PC-9 (cell line): ENCODE measurements at regions not wholly inside any gene's neighbourhood (a gene's known extent, or its start where the extent isn't known, plus 50 kb on each side); places are given as distances from the start of the nearest gene placed in this dataset.

Experiments used
- CTCF ChIP-seq: fragments of 200-600 bp; sonication (generic); conservative IDR thresholded peaks from 2 replicates; pipeline ENCODE4 v1.6.1; 2017; ENCODE audit warnings: mixed run types, antibody characterized with exemption, mild to moderate bottlenecking, moderate library complexity
- EZH2 ChIP-seq: fragments of 200-600 bp; sonication (generic); IDR thresholded peaks from 2 replicates; pipeline ENCODE4 v1.8.0; 2017; ENCODE audit warnings: antibody characterized with exemption, low read depth

GRCh38 chr14:96734076-96734622, 63.0 kb upstream of the VRK1 start:
- no peak for TF ChIP-seq CTCF
- no peak for TF ChIP-seq EZH2
